HEK293 (cell line): ENCODE measurements at regions not wholly inside any gene's neighbourhood (a gene's known extent, or its start where the extent isn't known, plus 50 kb on each side); places are given as distances from the start of the nearest gene placed in this dataset.

ENCODE experiments used
- CTCF ChIA-PET: fragments of 350-600 bp; formaldehyde crosslinking; extraction: SDS; loops from one replicate; lab custom pipeline; 2021; ENCODE audit warnings: antibody characterized with exemption; lab: Yijun Ruan, JAX
- POLR2A ChIA-PET: fragments of 300-600 bp; formaldehyde crosslinking; extraction: SDS; loops from one replicate; lab custom pipeline; 2020; ENCODE audit warnings: antibody characterized with exemption, inconsistent platforms; lab: Yijun Ruan, JAX
- H3K27ac ChIP-seq: fragments of 200-500 bp; sonication (Bioruptor generic); 2 replicates; pipeline ENCODE4 v1.5.1; 2014; ENCODE audit warnings: low read depth, low read length, control low read depth, inconsistent platforms; ENCODE audit errors: extremely low read depth
- H3K36me3 ChIP-seq, 2 experiments: fragments of 200-500 bp in 1 of 2; sonication (Bioruptor generic) in 1 of 2; 1 replicate in 1 of 2; 2 replicates in 1 of 2; pipeline ENCODE4 v1.5.1; 2014 to 2017; ENCODE audit warnings: inconsistent platforms in 2 of 2, low read length in 2 of 2; ENCODE audit not compliant: control insufficient read depth in 2 of 2, insufficient read depth in 1 of 2
- H3K4me1 ChIP-seq: fragments of 200-500 bp; sonication (Bioruptor generic); 2 replicates; pipeline ENCODE4 v1.5.1; 2014; ENCODE audit warnings: mild to moderate bottlenecking, low read length, inconsistent platforms; ENCODE audit not compliant: control insufficient read depth, insufficient read depth
- H3K4me3 ChIP-seq: 2 replicates; pipeline ENCODE4 v1.5.1; 2011; ENCODE audit warnings: low read depth, mild to moderate bottlenecking, control low read depth, low read length, moderate library complexity
- H3K9me3 ChIP-seq: fragments of 200-500 bp; sonication (Bioruptor generic); 2 replicates; pipeline ENCODE4 v1.5.1; 2014; ENCODE audit warnings: low read depth, low read length, inconsistent platforms; ENCODE audit not compliant: control insufficient read depth, insufficient read depth
- KLF8 ChIP-seq: fragments of 450-650 bp; formaldehyde crosslinking; IDR thresholded peaks from 2 replicates; pipeline ENCODE4 v1.5.1; 2016; ENCODE audit warnings: missing biosample characterization, missing genetic modification characterization
- MZF1 ChIP-seq: fragments of 450-650 bp; formaldehyde crosslinking; IDR thresholded peaks from 2 replicates; pipeline ENCODE4 v1.5.1; 2017; ENCODE audit warnings: missing biosample characterization, missing genetic modification characterization, borderline replicate concordance
- OSR2 ChIP-seq: fragments of 450-650 bp; formaldehyde crosslinking; IDR thresholded peaks from 2 replicates; pipeline ENCODE4 v1.5.1; 2016; ENCODE audit warnings: missing biosample characterization, missing genetic modification characterization
- ZBTB21 ChIP-seq: fragments of 450-650 bp; formaldehyde crosslinking; IDR thresholded peaks from 2 replicates; pipeline ENCODE4 v1.5.1; 2017; ENCODE audit warnings: missing biosample characterization, missing genetic modification characterization
- ZBTB7A ChIP-seq: fragments of 450-650 bp; formaldehyde crosslinking; IDR thresholded peaks from 2 replicates; pipeline ENCODE4 v1.5.1; 2016; ENCODE audit warnings: low read depth, missing biosample characterization, missing genetic modification characterization
- ZFHX2 ChIP-seq: fragments of 450-650 bp; formaldehyde crosslinking; conservative IDR thresholded peaks from 2 replicates; pipeline ENCODE4 v1.5.1; 2016; ENCODE audit warnings: missing biosample characterization, missing genetic modification characterization
- ZFP37 ChIP-seq: fragments of 450-650 bp; formaldehyde crosslinking; IDR thresholded peaks from 2 replicates; pipeline ENCODE4 v1.5.1; 2016; ENCODE audit warnings: missing biosample characterization, missing genetic modification characterization
- ZFP69B ChIP-seq: fragments of 450-650 bp; formaldehyde crosslinking; IDR thresholded peaks from 2 replicates; pipeline ENCODE4 v1.5.1; 2016; ENCODE audit warnings: missing biosample characterization, missing genetic modification characterization
- ZNF10 ChIP-seq: fragments of 450-650 bp; formaldehyde crosslinking; IDR thresholded peaks from 2 replicates; pipeline ENCODE4 v1.5.1; 2017; ENCODE audit warnings: missing biosample characterization, missing genetic modification characterization
- ZNF311 ChIP-seq: fragments of 450-650 bp; formaldehyde crosslinking; IDR thresholded peaks from 2 replicates; pipeline ENCODE4 v1.5.1; 2017; ENCODE audit warnings: missing biosample characterization, missing genetic modification characterization, borderline replicate concordance
- ZNF335 ChIP-seq: fragments of 450-650 bp; formaldehyde crosslinking; conservative IDR thresholded peaks from 2 replicates; pipeline ENCODE4 v1.5.1; 2016; ENCODE audit warnings: missing biosample characterization, missing genetic modification characterization
- ZNF391 ChIP-seq: fragments of 450-650 bp; formaldehyde crosslinking; IDR thresholded peaks from 2 replicates; pipeline ENCODE4 v1.5.1; 2016; ENCODE audit warnings: low read depth, missing biosample characterization, missing genetic modification characterization, borderline replicate concordance
- ZNF416 ChIP-seq: fragments of 450-650 bp; formaldehyde crosslinking; IDR thresholded peaks from 2 replicates; pipeline ENCODE4 v1.5.1; 2016; ENCODE audit warnings: missing biosample characterization, missing genetic modification characterization
- ZNF558 ChIP-seq: fragments of 450-650 bp; formaldehyde crosslinking; IDR thresholded peaks from 2 replicates; pipeline ENCODE4 v1.5.1; 2016; ENCODE audit warnings: missing biosample characterization, missing genetic modification characterization
- ZNF561 ChIP-seq: fragments of 450-650 bp; IDR thresholded peaks from 2 replicates; pipeline ENCODE4 v1.5.1; 2018; ENCODE audit warnings: missing biosample characterization, missing genetic modification characterization, borderline replicate concordance
- ZNF791 ChIP-seq: fragments of 450-650 bp; formaldehyde crosslinking; IDR thresholded peaks from 2 replicates; pipeline ENCODE4 v1.5.1; 2016; ENCODE audit warnings: missing biosample characterization, missing genetic modification characterization
- ZNF837 ChIP-seq: fragments of 450-650 bp; formaldehyde crosslinking; IDR thresholded peaks from 2 replicates; pipeline ENCODE4 v1.5.1; 2016; ENCODE audit warnings: missing biosample characterization, missing genetic modification characterization
- ZSCAN23 ChIP-seq: fragments of 450-650 bp; formaldehyde crosslinking; IDR thresholded peaks from 2 replicates; pipeline ENCODE4 v1.5.1; 2016; ENCODE audit warnings: missing biosample characterization, missing genetic modification characterization
- TF ChIP-seq, protein P1 (sequence below): fragments of 450-650 bp; formaldehyde crosslinking; IDR thresholded peaks from 2 replicates; pipeline ENCODE4 v1.5.1; 2016; ENCODE audit warnings: missing biosample characterization, missing genetic modification characterization
- TF ChIP-seq, protein P2 (sequence below): fragments of 450-650 bp; formaldehyde crosslinking; IDR thresholded peaks from 2 replicates; pipeline ENCODE4 v1.5.1; 2016; ENCODE audit warnings: missing biosample characterization, missing genetic modification characterization
- TF ChIP-seq, protein P3 (sequence below): fragments of 450-650 bp; formaldehyde crosslinking; IDR thresholded peaks from 2 replicates; pipeline ENCODE4 v1.5.1; 2017; ENCODE audit warnings: missing biosample characterization, missing genetic modification characterization

DNA sequence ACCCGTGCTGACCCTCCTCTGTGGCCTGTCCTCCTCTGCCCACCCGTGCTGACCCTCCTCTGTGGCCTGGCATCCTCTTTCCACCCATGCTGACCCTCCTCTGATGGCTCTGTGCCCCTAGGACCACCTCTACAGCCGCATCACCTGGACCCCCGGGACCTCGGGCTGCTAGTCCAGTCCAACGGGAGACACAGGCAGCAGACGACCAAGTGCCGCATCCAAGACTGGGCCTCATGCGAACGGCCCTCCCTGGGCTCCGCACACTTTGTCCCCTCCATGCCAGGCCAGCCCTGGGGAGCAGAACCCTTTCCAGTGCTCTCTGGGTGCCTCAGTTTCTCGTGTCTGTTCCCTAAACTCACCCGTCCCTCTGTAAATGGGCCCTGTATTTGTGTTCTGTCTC lies 107.2 kb upstream of the RNF32 start:
- ChIA-PET POLR2A (no interaction called here), CTCF (no interaction called here)
- no peak overlapping the region for H3K4me3 ChIP-seq
- H3K4me1 ChIP-seq = no peaks in the 10 kb centered on the region
- no peaks in the 10 kb centered on the region for H3K36me3 ChIP-seq
- TF ChIP-seq ZNF416 (tag by site-specific recombination) = no peak
- TF ChIP-seq ZFP69B (tag by site-specific recombination) = no peak
- no peak for TF ChIP-seq ZSCAN23 (tag by site-specific recombination)
- TF ChIP-seq ZFHX2 (tag by site-specific recombination) = no peak
- no peak for TF ChIP-seq ZBTB7A (tag by site-specific recombination)
- TF ChIP-seq ZNF558 (tag by site-specific recombination) = no peak
- TF ChIP-seq OSR2 (tag by site-specific recombination) = no peak
- TF ChIP-seq ZBTB21 (tag by site-specific recombination) = no peak
- TF ChIP-seq, protein P1, sequence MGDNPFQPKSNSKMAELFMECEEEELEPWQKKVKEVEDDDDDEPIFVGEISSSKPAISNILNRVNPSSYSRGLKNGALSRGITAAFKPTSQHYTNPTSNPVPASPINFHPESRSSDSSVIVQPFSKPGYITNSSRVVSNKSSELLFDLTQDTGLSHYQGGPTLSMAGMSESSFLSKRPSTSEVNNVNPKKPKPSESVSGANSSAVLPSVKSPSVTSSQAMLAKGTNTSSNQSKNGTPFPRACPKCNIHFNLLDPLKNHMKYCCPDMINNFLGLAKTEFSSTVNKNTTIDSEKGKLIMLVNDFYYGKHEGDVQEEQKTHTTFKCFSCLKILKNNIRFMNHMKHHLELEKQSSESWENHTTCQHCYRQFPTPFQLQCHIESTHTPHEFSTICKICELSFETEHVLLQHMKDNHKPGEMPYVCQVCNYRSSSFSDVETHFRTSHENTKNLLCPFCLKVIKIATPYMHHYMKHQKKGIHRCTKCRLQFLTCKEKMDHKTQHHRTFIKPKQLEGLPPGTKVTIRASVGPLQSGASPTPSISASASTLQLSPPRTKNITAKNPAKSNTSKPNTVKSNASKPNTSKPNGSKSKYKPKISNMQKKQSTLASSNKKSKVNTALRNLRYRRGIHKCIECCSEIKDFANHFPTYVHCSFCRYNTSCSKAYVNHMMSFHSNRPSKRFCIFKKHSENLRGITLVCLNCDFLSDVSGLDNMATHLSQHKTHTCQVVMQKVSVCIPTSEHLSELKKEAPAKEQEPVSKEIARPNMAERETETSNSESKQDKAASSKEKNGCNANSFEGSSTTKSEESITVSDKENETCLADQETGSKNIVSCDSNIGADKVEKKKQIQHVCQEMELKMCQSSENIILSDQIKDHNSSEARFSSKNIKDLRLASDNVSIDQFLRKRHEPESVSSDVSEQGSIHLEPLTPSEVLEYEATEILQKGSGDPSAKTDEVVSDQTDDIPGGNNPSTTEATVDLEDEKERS (tag by site-specific recombination) = no peak
- TF ChIP-seq, protein P2, sequence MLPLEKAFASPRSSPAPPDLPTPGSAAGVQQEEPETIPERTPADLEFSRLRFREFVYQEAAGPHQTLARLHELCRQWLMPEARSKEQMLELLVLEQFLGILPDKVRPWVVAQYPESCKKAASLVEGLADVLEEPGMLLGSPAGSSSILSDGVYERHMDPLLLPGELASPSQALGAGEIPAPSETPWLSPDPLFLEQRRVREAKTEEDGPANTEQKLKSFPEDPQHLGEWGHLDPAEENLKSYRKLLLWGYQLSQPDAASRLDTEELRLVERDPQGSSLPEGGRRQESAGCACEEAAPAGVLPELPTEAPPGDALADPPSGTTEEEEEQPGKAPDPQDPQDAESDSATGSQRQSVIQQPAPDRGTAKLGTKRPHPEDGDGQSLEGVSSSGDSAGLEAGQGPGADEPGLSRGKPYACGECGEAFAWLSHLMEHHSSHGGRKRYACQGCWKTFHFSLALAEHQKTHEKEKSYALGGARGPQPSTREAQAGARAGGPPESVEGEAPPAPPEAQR (tag by site-specific recombination) = no peak
- TF ChIP-seq ZNF311 (tag by site-specific recombination) = no peak
- no peak for TF ChIP-seq ZNF837
- TF ChIP-seq ZFP37 = no peak
- TF ChIP-seq ZNF335 (tag by site-specific recombination) = no peak
- H3K27ac ChIP-seq = no peak overlapping the region
- no peaks in the 10 kb centered on the region for H3K9me3 ChIP-seq

DNA sequence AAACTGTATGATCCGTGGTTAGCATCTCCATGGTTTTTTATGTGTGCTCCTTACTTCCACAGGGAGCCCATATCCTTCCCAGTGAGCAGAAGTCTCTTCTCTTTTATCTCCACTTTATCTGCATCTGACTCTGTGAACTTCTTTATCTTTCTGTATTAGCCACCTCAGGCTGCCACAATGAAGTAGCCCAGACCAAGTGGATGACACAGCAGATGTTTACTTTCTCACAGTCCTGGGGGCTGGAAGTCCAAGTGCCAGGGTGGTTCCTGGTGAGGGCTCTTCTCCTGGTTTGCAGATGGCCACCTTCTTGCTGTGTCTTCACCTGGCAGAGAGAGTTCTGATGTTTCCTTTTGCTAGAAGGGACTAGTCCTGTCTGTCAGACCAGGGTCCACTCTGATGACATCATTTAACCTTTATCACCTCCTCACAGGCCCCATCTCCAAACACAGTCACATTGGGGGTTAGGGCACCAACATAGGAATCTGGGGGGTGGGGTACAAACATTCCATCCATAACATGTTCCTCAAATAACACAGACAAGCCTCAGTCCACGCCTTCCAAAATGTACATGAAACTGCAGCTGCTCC lies 108.5 kb upstream of the RNF32 start:
- H3K4me1 ChIP-seq = no peaks in the 10 kb centered on the region
- CTCF ChIA-PET = no interaction called here
- H3K27ac ChIP-seq = no peak overlapping the region
- no peaks in the 10 kb centered on the region for H3K9me3 ChIP-seq
- H3K4me3 ChIP-seq = no peak overlapping the region
- TF ChIP-seq ZNF10 (tag by site-specific recombination) (no peak), ZNF558 (tag by site-specific recombination) (no peak), ZNF791 (tag by site-specific recombination) (no peak), ZNF561 (tag by site-specific recombination) (no peak), MZF1 (tag by site-specific recombination) (no peak), ZNF391 (tag by site-specific recombination) (no peak), KLF8 (tag by site-specific recombination) (no peak), ZNF416 (tag by site-specific recombination) (no peak)
- TF ChIP-seq, protein P3, sequence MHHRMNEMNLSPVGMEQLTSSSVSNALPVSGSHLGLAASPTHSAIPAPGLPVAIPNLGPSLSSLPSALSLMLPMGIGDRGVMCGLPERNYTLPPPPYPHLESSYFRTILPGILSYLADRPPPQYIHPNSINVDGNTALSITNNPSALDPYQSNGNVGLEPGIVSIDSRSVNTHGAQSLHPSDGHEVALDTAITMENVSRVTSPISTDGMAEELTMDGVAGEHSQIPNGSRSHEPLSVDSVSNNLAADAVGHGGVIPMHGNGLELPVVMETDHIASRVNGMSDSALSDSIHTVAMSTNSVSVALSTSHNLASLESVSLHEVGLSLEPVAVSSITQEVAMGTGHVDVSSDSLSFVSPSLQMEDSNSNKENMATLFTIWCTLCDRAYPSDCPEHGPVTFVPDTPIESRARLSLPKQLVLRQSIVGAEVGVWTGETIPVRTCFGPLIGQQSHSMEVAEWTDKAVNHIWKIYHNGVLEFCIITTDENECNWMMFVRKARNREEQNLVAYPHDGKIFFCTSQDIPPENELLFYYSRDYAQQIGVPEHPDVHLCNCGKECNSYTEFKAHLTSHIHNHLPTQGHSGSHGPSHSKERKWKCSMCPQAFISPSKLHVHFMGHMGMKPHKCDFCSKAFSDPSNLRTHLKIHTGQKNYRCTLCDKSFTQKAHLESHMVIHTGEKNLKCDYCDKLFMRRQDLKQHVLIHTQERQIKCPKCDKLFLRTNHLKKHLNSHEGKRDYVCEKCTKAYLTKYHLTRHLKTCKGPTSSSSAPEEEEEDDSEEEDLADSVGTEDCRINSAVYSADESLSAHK (tag by site-specific recombination) = no peak
- TF ChIP-seq, all 188 proteins: peak for 0
- POLR2A ChIA-PET = no interaction called here
- H3K36me3 ChIP-seq = no peaks in the 10 kb centered on the region
